PC-3 (cell line): ENCODE measurements at regions not wholly inside any gene's neighbourhood (a gene's known extent, or its start where the extent isn't known, plus 50 kb on each side); places are given as distances from the start of the nearest gene placed in this dataset.

Experiments
- ATAC-seq: fragments of 200-7000 bp; cut with Tn5 transposase; 2 replicates; pipeline ENCODE4 v1.9.1; 2020; ENCODE audit warnings: mild to moderate bottlenecking, moderate library complexity
- BruUV-seq: library from RNA; stranded (reverse); fragments of 400-500 nt; replicated peaks from 2 replicates; lab custom pipeline; 2021; lab: Mats Ljungman, UMichigan
- CTCF ChIA-PET: fragments of 300-600 bp; sonication (Branson Sonifier 250); formaldehyde crosslinking; loops from one replicate; lab custom pipeline; 2022; ENCODE audit warnings: antibody characterized with exemption; lab: Charles Lee
- POLR2A ChIA-PET: fragments of 300-600 bp; sonication (Branson Sonifier 250); formaldehyde crosslinking; loops from one replicate; lab custom pipeline; 2022; ENCODE audit warnings: antibody characterized with exemption; ENCODE audit not compliant: unreplicated experiment; lab: Charles Lee
- DNase-seq: peaks from one replicate; pipeline ENCODE4 v3.0.0-alpha.2; 2015
- H2AFZ ChIP-seq: fragments of 300-600 bp; sonication (generic); 2 replicates; pipeline ENCODE4 v1.6.0; 2016; ENCODE audit warnings: antibody characterized with exemption, low read length
- H3F3A ChIP-seq: fragments of 300-600 bp; sonication (generic); one replicate; pipeline ENCODE4 v1.6.0; 2017; ENCODE audit warnings: antibody characterized with exemption, low read length, control low read depth, mild to moderate bottlenecking; ENCODE audit not compliant: unreplicated experiment
- H3K27ac ChIP-seq: fragments of 300-600 bp; sonication (generic); 2 replicates; pipeline ENCODE4 v1.5.1; 2016; ENCODE audit warnings: mild to moderate bottlenecking, low read length
- H3K27me3 ChIP-seq: fragments of 300-600 bp; sonication (generic); 2 replicates; pipeline ENCODE4 v1.6.1; 2016; ENCODE audit warnings: low read length, mixed read lengths
- H3K36me3 ChIP-seq: fragments of 300-600 bp; sonication (generic); 2 replicates; pipeline ENCODE4 v1.6.1; 2016; ENCODE audit warnings: low read depth, mixed run types, low read length, mixed read lengths
- H3K4me1 ChIP-seq: fragments of 300-600 bp; sonication (generic); 2 replicates; pipeline ENCODE4 v1.5.1; 2016; ENCODE audit warnings: low read length; ENCODE audit not compliant: insufficient read depth
- H3K4me2 ChIP-seq: fragments of 300-600 bp; sonication (generic); 2 replicates; pipeline ENCODE4 v1.6.0; 2016; ENCODE audit warnings: low read length
- H3K4me3 ChIP-seq: fragments of 300-600 bp; sonication (generic); 2 replicates; pipeline ENCODE4 v1.5.1; 2016; ENCODE audit warnings: mild to moderate bottlenecking, low read length, mixed read lengths
- H3K79me2 ChIP-seq: fragments of 300-600 bp; sonication (generic); 2 replicates; pipeline ENCODE4 v1.6.1; 2017; ENCODE audit warnings: low read length, mixed read lengths
- H3K9ac ChIP-seq: fragments of 300-600 bp; sonication (generic); 2 replicates; pipeline ENCODE4 v1.6.0; 2016; ENCODE audit warnings: mild to moderate bottlenecking, low read length
- H3K9me2 ChIP-seq: fragments of 300-600 bp; sonication (generic); replicated peaks from 2 replicates; pipeline ENCODE4 v1.6.1; 2016; ENCODE audit warnings: mixed run types, low read length, mixed read lengths
- H3K9me3 ChIP-seq: fragments of 300-600 bp; sonication (generic); 2 replicates; pipeline ENCODE4 v1.6.1; 2016; ENCODE audit warnings: low read length, mixed read lengths
- H4K20me1 ChIP-seq: fragments of 300-600 bp; sonication (generic); 2 replicates; pipeline ENCODE4 v1.6.1; 2016; ENCODE audit warnings: low read length, mixed read lengths
- CTCF ChIP-seq: fragments of 300-600 bp; sonication (generic); conservative IDR thresholded peaks from 2 replicates; pipeline ENCODE4 v1.5.1; 2017; ENCODE audit warnings: antibody characterized with exemption, low read depth, mild to moderate bottlenecking, low read length
- EZH2 ChIP-seq: fragments of 300-600 bp; sonication (generic); IDR thresholded peaks from one replicate; pipeline ENCODE4 v1.6.1; 2017; ENCODE audit warnings: antibody characterized with exemption, mild to moderate bottlenecking, low read length; ENCODE audit not compliant: unreplicated experiment
- EZH2phosphoT487 ChIP-seq: fragments of 300-600 bp; sonication (generic); IDR thresholded peaks from 2 replicates; pipeline ENCODE4 v1.6.1; 2018; ENCODE audit warnings: mild to moderate bottlenecking, antibody characterized with exemption, low read length, borderline replicate concordance
- intact Hi-C: fragments of 100-400 bp; cut with micrococcal nuclease; formaldehyde crosslinking; loops from 2 replicates; pipeline ENCODE4 v1.9.0; 2023

GRCh38 chr14:89013698-89014568 is 189.5 kb downstream of the TTC8 start:
- Histone ChIP-seq H3K4me3 (no peak overlapping the region), H3K27me3 (no peaks in the 10 kb centered on the region), H3K9me2 (no peaks in the 10 kb centered on the region), H3K36me3 (no peaks in the 10 kb centered on the region), H3K79me2 (no peaks in the 10 kb centered on the region), H3K4me1 (peaks cover 3% of the 10 kb centered on the region; the same call in 1 of the 2 replicates), H2AFZ (no peak overlapping the region), H3K27ac (no peak overlapping the region), H3K9me3 (no peaks in the 10 kb centered on the region), H4K20me1 (no peaks in the 10 kb centered on the region), H3F3A (no peaks in the 10 kb centered on the region), H3K4me2 (no peak overlapping the region), H3K9ac (no peak overlapping the region)
- TF ChIP-seq EZH2phosphoT487 = no peak
- CTCF ChIA-PET = no interaction called here
- no TSS peak for BruUV-seq
- intact Hi-C loops = no loop called here
- POLR2A ChIA-PET = no interaction called here
- DNase-seq = no peak
- ATAC-seq = peak; percentile 11; the same call in 1 of the 2 replicates

- Histone ChIP-seq H3K9me3 (no peaks in the 10 kb centered on the region), H3K4me2 (no peak overlapping the region), H2AFZ (no peak overlapping the region), H3K27ac (no peak overlapping the region), H3K4me3 (no peak overlapping the region), H3K4me1 (peaks cover 3% of the 10 kb centered on the region; the same call in 1 of the 2 replicates), H3F3A (no peaks in the 10 kb centered on the region), H4K20me1 (no peaks in the 10 kb centered on the region), H3K9ac (no peak overlapping the region), H3K79me2 (no peaks in the 10 kb centered on the region), H3K9me2 (no peaks in the 10 kb centered on the region), H3K27me3 (no peaks in the 10 kb centered on the region), H3K36me3 (no peaks in the 10 kb centered on the region)
- ChIA-PET CTCF (no interaction called here), POLR2A (no interaction called here)
- no peak for DNase-seq
- BruUV-seq = no TSS peak
- TF ChIP-seq CTCF = no peak
- TF ChIP-seq EZH2 = no peak
- TF ChIP-seq EZH2phosphoT487 = no peak
- ATAC-seq = no peak
- intact Hi-C loops = no loop called here
Observed at GRCh38 chr14:89014569-89014850, 190.1 kb downstream of the TTC8 start.

- no TSS peak for BruUV-seq
- H3K27me3 ChIP-seq = no peaks in the 10 kb centered on the region
- H3K4me2 ChIP-seq = no peak overlapping the region
- ChIA-PET CTCF (interaction anchor here (0.5 kb wide), 1 partner anchor 107 kb away, joined by 3 read pairs; no protein-coding TSS in a partner anchor), POLR2A (no interaction called here)
- ATAC-seq = peak; percentile 54
- no peaks in the 10 kb centered on the region for H4K20me1 ChIP-seq
- TF ChIP-seq EZH2 (no peak), CTCF (peak; percentile 60), EZH2phosphoT487 (no peak)
- H3K9ac ChIP-seq = no peak overlapping the region
- intact Hi-C loops = loop anchor here (5.0 kb wide), 1 partner anchor 348 kb away; no protein-coding TSS in a partner anchor
- no peaks in the 10 kb centered on the region for H3K9me2 ChIP-seq
- H3K9me3 ChIP-seq = no peaks in the 10 kb centered on the region
- no peak overlapping the region for H3K27ac ChIP-seq
- no peaks in the 10 kb centered on the region for H3K36me3 ChIP-seq
- H3K79me2 ChIP-seq = no peaks in the 10 kb centered on the region
- peak; percentile 47 for DNase-seq
- H3K4me3 ChIP-seq = no peak overlapping the region
- H2AFZ ChIP-seq = no peak overlapping the region
- peaks cover 3% of the 10 kb centered on the region; the same call in 1 of the 2 replicates for H3K4me1 ChIP-seq
- H3F3A ChIP-seq = no peaks in the 10 kb centered on the region
Observed at GRCh38 chr14:89015016-89015415, 190.6 kb downstream of the TTC8 start.
